CD4-positive, alpha-beta T cell treated with Interferon gamma for 1 hour (primary cell): ENCODE measurements at regions not wholly inside any gene's neighbourhood (a gene's known extent, or its start where the extent isn't known, plus 50 kb on each side); places are given as distances from the start of the nearest gene placed in this dataset.

ENCODE experiments used
- DNase-seq: peaks from one replicate; pipeline ENCODE4 v3.0.0-alpha.2; 2020

DNA sequence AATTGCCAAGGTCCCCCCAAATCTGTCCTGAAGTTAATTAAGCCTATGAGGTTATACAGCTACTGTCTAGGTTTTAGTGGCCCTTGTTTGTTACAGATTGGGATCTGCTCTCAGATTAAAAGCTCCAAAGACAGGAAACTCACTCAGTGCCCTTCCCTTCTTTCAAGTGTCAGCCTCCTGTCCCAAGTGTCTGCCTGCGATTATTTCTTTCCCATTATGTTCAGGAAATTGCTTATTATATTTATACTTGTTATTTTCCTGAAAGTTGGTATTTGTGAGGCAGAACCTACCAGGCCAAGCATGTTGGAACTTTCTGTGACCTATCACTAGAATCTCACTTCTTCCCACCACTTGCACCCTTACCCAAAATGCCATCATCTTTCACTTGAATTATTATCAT is 173.2 kb downstream of the AREG start:
- DNase-seq, result no peak

DNA sequence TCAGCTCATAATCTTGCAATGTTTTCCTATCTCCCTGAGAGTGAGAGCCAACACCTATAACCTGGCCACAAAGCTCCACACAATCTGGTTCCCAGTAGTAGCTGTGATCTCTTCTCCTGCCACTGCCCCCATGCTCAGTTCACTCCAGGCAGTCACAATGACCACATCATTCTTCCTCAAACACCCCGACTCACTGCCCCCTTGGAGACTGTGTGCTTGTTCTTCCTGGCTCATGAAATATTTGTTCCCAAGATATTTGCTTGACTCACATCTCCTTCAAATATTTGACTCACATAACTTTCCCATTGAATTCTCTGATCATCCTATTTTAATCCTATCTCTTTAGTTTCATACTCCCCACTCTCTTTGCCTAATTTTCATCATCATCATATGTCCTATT is 173.7 kb downstream of the AREG start:
- no peak for DNase-seq

DNA sequence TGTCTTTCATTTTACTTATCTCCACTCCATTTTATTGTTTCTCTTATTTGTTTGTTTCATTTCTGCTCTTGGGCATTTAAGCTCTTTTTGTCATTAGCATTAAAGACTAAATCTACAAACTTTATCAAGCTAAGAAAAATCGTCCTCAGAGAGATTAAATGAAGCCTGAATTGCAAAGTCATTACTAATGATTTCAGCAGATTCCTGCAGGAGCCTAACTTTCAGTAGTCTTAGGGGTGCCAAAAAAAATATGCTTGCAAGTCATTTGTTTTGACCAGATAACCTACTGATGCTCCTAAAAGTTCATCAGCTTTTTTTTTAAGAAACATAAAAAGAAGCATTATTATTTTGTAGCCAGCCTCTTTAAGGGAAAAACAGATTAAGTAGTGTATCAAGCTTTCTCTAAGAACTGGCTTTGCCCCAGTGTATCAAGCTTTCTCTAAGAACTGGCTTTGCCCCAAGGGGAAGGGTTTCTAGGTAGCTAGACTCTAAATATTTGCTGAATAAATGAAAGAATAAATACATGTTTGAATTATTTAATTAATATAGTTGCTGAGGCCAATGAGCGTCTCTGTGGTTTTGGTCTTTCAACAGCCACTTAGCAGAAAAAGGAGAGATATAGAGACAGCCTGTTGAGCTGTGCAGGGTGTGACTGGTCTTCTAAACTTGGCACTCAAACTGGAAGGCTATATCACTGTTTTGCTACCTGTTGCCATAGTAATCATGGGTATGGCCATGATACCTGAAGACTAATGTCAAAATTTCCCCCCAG is 174.2 kb downstream of the BTC start:
- no peak for DNase-seq

- no peak for DNase-seq
Observed at GRCh38 chr4:74621616-74622015, 172.7 kb downstream of the BTC start.

DNA sequence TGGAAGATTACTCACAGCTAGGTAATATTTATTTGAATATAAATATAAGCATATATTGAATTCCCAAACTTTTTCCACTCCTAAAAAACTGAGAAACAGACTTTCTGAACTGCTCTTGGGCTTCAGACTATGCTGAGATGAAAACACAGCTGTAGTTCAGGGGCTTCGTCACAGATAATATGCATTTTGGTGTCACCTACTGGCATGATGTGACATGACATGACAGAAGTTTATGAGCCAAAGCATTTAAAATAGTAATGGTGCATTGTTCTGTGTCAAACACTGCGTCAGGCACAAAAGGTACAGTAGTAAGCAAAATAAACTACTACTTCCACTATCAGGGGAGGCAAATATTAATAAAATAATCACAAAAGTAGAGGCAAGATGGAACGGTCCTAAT is 171.3 kb downstream of the BTC start:
- DNase-seq, result no peak

DNA sequence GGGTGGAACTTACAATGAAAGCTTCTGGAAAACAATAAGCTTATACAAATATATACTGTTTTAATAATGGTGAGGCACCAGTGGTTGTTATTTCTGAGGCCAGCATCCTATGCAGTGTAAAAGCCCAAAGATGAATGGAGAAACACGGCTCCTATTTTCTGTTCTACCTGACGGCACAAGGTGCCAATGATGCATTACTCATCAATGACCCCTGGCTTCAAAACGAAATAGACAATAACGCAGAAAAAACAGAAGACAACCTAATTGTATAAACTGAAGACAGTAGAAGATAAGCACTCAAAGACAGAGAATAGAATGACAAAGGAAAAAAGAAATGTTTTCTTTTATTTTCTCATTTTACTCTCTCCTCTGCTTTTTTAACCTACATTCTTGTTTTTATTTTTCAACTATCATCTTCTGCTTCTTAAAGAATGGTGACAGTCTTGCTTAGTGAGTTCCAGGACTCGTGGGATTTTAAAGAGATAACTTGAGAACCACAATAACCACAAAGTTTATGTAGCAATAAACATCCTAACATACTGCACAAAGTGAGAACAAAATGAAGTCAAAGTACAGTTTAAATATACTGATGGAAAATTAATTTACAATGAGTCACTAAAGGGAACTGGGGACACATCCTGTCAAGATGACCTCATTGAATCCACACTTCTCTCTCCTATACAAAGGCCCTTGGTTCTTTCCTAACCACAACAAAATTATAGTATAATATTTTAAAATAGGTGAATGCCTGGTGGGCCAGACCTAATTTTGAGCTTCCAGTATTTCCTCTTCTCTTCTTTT is 169.8 kb downstream of the BTC start:
- DNase-seq, result no peak

DNA sequence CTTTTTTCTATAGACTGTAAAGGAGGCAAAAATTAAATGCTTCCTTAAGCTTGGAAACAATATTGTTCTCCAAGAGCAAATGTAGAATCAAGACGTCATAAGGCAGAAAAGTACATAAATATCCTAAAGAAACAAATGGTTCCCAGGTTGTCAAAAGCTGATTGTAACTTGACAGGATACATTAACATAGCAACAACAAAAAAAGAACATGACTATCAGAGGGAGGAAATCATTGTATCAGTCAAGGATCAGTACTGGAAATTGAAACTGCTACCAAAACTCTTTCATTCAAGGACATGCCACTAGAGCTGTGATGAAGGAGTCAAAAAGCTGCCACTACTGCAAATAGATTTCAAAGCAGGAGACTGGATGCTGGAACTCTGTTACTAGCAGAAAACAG is 168.3 kb downstream of the BTC start:
- no peak for DNase-seq

DNA sequence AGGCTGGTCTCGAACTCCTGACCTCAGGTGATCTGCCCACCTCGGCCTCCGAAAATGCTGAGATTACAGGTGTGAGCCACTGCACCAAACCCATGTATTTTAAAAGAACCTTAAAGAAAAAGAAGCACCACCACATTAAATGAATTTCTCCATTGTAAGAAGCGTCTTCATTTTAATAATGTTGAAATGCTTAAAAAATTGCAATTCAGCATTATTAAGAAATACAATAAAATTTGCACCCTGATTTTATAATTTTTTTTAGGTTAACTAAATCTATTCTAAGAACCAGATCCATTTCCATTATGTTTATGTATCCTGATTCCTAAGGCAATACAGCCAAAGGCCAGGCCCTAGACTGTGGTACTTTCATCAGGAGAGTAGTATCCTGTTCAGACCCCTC is 167.2 kb downstream of the BTC start:
- DNase-seq, result no peak

- DNase-seq, result no peak
Observed at GRCh38 chr4:74627504-74627903, 166.8 kb downstream of the BTC start.

- peak; percentile 15 for DNase-seq
Observed at GRCh38 chr4:74628852-74629620, 165.3 kb downstream of the BTC start.

DNA sequence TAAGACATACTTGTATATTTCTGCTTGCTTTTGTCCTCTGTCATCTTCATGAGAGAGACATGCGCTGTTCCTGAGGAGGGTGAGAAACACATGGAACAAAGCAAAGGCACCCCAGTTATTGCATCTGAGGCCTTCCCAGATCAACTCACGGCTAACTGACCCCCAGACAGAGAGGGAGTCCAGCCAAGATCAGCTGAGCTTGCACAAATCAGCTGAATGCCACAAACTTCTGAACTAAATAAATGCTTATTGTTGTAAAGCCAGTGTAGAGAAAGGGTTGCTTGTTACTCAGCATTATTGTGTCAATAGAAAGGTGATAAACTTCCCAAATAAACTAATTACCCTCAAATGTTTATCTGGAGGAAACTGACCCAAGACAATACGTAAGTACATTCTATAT is 163.8 kb downstream of the BTC start:
- no peak for DNase-seq

GRCh38 chr4:74631338-74631737 is 163.0 kb downstream of the BTC start:
- DNase-seq, result no peak

DNA sequence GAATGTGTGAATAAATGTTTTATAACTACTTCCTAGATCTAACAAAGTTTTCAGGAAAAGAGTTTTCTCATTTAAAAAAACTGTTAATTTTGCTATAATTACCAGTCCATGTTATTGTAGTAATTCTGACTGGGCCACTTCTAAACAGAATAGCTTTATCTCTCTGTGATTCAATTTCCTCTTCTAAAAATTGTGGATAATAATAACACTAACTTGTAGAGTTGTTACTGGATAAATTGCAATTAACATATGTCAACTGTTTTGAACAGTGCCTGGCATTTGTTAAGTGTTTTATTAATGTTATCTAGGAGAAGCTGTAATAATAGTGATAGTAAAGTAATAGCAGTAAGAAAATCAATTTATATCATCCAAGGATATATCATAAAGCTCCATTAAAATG is 162.3 kb downstream of the BTC start:
- no peak for DNase-seq

GRCh38 chr4:74632634-74633033 is 161.7 kb downstream of the BTC start:
- DNase-seq, result no peak

- no peak for DNase-seq
Observed at GRCh38 chr4:74635074-74635473, 159.2 kb downstream of the BTC start.

DNA sequence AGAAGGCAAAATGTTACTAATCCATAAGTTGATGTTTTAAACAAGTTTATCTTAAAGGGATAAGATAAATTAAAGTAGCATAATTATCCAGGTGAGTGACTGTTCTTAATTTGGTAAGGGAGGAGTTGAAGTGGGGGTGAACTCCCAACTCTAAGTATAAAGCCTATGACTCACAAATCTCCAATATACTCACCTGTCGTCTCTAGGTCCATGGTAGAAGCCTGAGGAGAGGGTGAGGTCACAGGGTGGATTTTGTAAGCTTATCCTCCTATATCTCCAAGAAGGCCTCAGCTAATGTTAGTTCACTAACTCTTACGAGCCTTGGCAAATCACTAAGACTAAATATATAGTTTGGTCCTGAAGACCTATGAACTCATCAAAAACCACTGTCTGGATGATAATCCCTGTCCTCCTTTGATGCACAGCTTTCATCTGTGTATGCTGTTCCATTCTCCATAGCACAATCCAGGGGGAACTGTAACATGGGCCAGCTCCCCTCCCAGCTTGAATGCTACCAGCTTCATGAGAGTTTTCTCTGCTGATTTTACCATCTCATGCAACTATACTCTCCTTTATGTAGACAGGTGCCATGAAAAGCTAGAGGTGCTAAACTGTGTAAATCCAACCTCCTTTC is 158.7 kb downstream of the BTC start:
- DNase-seq, result no peak

GRCh38 chr4:74638001-74638400 is 156.3 kb downstream of the BTC start:
- DNase-seq, result no peak

DNA sequence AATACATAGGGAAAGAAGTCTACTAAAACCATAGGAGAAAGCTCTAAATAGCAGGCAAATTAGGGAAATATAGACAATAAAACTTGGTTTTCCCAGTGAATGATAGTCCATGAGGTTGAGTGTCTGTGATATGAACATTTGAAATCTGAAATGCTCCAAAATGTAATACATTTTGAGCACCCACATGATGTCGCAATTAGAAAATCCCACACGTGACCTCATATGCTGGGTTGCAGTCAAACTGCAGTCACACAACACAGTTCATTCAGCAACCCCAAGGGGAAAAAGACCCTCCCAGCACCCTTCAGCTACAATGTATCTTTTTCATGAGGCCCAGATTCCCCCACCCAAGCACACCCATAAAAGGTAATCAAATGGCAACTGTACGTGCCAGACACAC is 155.6 kb downstream of the BTC start:
- no peak for DNase-seq

DNA sequence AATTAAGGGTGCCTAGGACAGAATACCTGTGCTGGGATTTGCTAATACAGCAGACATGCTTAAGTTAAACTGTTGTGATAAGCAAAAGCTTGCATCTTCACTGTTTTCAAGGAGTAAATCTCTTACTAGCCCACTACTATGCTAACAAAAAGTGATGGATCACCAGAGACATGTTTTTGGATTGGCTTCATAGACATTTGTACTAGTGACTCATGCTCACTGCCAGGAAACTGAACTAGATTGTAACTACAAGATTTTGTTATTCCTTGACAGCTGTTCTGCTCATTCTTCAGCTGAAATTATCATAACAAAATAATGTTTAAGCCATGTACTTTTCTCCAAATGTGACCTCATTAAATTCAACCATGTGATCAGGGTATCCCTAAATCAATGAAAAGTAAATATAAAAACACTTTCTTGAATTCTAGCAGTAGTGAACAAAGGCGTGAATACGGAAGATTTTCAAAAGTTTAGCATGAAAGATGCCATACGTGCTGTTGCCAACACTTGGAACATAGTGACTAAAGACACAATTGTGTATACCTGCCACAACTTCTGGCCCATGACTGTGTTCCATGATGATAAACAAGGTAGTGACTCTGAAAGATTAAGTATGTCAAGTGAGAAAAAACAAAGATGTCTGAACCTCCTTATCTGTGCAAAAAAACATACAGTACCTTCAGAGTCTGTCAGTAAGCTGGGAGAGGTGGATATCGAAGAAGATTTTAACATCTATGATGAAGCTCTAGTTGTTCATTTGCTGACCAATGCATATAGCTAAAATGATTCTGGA is 154.0 kb downstream of the BTC start:
- no peak for DNase-seq

DNA sequence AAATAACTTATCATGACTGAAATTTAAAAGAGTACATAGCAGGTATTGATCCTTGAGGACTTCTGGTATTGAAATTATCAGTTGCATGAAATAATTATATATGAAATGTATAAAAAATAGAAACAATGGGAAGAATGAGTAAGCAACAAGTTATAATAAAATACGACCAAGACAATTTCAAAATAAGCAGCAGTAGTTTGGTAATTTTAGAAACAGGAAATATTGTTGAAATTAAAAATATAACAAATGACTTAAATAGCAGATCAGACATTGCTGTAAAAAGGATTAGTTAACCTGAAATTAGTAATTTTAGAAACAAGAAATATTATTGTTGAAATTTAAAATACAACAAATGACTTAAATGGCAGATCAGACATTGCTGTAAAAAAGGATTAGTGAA is 152.3 kb downstream of the BTC start:
- no peak for DNase-seq

DNA sequence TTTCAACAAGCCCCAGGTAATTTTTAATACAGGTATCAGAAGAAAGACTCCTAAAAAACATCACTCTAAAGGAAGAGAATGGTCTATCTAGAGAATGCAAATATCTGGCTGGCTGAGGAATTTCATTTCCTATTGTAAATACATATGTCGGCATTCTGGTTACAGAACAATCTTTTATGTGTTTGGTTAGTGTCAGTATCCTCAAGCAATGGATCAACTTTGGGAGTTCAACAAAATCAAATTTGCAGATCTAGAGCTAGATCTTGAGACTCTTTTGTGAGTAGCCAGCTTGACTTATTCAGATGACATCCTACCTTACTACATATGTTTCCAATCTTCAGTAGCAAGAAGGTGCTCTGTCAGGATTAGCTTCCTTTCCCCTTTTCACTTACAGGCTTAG is 145.1 kb downstream of the BTC start:
- DNase-seq, result no peak

DNA sequence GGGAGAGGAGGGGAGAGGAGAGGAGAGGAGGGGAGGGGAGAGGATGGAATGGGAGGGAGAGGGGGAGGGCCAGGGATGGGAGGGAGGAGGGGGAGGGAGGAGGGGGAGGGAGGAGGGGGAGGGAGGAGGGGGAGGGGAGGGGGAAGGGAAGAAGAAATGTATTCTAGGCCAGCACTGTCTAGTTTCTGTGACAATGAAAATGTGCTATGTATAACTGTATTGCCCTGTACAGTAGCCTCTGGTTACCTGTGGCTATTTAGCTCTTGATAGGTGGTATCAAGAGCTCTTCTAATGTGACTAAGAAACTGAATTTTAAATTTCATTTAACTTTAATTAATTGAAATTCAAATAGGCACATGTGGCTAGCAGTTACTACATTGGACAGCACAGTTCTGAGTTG is 143.1 kb downstream of the BTC start:
- DNase-seq, result no peak
